OCI-LY7 (cell line): ENCODE measurements at regions not wholly inside any gene's neighbourhood (a gene's known extent, or its start where the extent isn't known, plus 50 kb on each side); places are given as distances from the start of the nearest gene placed in this dataset.

Source experiments
- BruUV-seq: library from RNA; stranded (reverse); fragments of 400-500 nt; replicated peaks from 2 replicates; lab custom pipeline; 2021; lab: Mats Ljungman, UMichigan
- CTCF ChIA-PET: fragments of 300-600 bp; sonication (Branson Sonifier 250); formaldehyde crosslinking; loops from one replicate; lab custom pipeline; 2022; ENCODE audit warnings: antibody characterized with exemption; ENCODE audit not compliant: unreplicated experiment; lab: Charles Lee
- POLR2A ChIA-PET: fragments of 300-600 bp; sonication (Branson Sonifier 250); formaldehyde crosslinking; loops from one replicate; lab custom pipeline; 2022; ENCODE audit warnings: antibody characterized with exemption; lab: Charles Lee
- DNase-seq: peaks from one replicate; pipeline ENCODE4 v3.0.0-alpha.2; 2015; ENCODE audit warnings: low spot score
- H2AFZ ChIP-seq: fragments of 200-600 bp; sonication (generic), shearing (Covaris generic); 2 replicates; pipeline ENCODE4 v1.6.1; 2014; ENCODE audit warnings: mild to moderate bottlenecking, antibody characterized with exemption, low read length, moderate library complexity
- H3K27ac ChIP-seq: fragments of 200-600 bp; sonication (generic); 2 replicates; pipeline ENCODE4 v1.5.1; 2014; ENCODE audit warnings: mixed run types, low read depth, mild to moderate bottlenecking, moderate library complexity, low read length, inconsistent platforms; ENCODE audit not compliant: poor library complexity, severe bottlenecking
- H3K36me3 ChIP-seq: fragments of 200-600 bp; sonication (generic); 2 replicates; pipeline ENCODE4 v1.6.1; 2014; ENCODE audit warnings: mild to moderate bottlenecking, antibody characterized with exemption, low read length, moderate library complexity, mixed read lengths; ENCODE audit not compliant: insufficient read depth
- H3K4me1 ChIP-seq: fragments of 200-600 bp; sonication (generic); 2 replicates; pipeline ENCODE4 v1.5.1; 2014; ENCODE audit warnings: mild to moderate bottlenecking, low read length; ENCODE audit not compliant: insufficient read depth, poor library complexity, severe bottlenecking
- H3K4me2 ChIP-seq: fragments of 200-600 bp; sonication (generic); 2 replicates; pipeline ENCODE4 v1.6.1; 2014; ENCODE audit warnings: mild to moderate bottlenecking, low read length
- H3K4me3 ChIP-seq: fragments of 200-600 bp; sonication (generic); 2 replicates; pipeline ENCODE4 v1.5.1; 2014; ENCODE audit warnings: mild to moderate bottlenecking, low read depth, low read length; ENCODE audit not compliant: poor library complexity, severe bottlenecking
- H3K79me2 ChIP-seq: fragments of 200-600 bp; sonication (generic); 2 replicates; pipeline ENCODE4 v1.6.1; 2016; ENCODE audit warnings: low read depth, mild to moderate bottlenecking, low read length, moderate library complexity, mixed read lengths; ENCODE audit not compliant: insufficient read depth
- H3K9me2 ChIP-seq: fragments of 200-600 bp; sonication (generic); 2 replicates; pipeline ENCODE4 v1.6.1; 2016; ENCODE audit warnings: mild to moderate bottlenecking, low read length, mixed read lengths; ENCODE audit not compliant: insufficient read depth
- H3K9me3 ChIP-seq: fragments of 200-600 bp; sonication (generic); 2 replicates; pipeline ENCODE4 v1.6.1; 2014; ENCODE audit warnings: mild to moderate bottlenecking, mixed run types, low read length, mixed read lengths
- H4K20me1 ChIP-seq: fragments of 200-600 bp; sonication (generic); 2 replicates; pipeline ENCODE4 v1.6.1; 2014; ENCODE audit warnings: mild to moderate bottlenecking, antibody characterized with exemption, low read length, moderate library complexity, mixed read lengths; ENCODE audit not compliant: insufficient read depth
- EZH2phosphoT487 ChIP-seq: fragments of 200-600 bp; sonication (generic); IDR thresholded peaks from 2 replicates; pipeline ENCODE4 v1.6.1; 2018; ENCODE audit warnings: low read depth, borderline replicate concordance, mild to moderate bottlenecking, mixed run types, antibody characterized with exemption, low read length, moderate library complexity, mixed read lengths
- intact Hi-C: fragments of 100-400 bp; cut with micrococcal nuclease; formaldehyde crosslinking; loops from one replicate; pipeline ENCODE4 v1.10.0; 2022; ENCODE audit not compliant: unreplicated experiment
- TF ChIP-seq, protein P1 (sequence below): fragments of 200-600 bp; sonication (generic); conservative IDR thresholded peaks from 2 replicates; pipeline ENCODE4 v1.5.1; 2014; ENCODE audit warnings: mild to moderate bottlenecking, antibody characterized with exemption, low read length, moderate library complexity, mixed read lengths

DNA sequence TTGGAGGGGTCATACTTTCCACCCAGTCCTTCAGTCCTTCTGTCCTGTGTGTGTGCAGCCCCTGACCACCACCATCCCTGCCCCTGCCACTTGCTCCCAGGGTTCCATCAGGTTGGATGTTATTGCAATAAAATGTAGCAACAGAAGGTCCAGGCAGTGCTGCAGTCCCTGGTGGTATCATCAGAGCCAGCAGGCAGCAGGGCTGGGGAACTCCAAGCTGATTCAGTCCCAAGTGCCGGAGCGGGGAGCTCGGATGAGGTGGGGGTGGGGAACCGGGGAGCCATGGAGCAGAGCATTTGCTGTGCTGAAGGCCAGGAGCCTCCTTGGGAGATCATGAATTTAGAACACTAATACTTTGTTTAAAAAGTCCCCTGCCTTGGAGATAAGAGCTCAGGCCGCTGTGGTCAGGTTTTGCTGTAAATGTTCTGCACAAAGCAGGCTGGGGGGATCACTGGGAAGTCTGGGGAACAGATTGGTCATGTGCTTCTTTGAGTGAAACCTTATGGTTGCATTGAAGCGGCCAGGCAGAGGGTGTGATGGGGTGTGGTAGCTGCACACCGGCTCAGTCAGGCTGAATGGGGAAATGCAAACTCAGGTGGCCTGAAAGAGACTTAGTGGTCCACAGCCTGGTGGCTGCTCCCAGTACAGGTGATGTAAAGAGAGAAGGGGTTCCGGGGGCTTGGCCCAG is 225.9 kb downstream of the SEC14L1 start:
- Histone ChIP-seq H3K4me2 (peak overlapping the region; percentile 0; the same call in 1 of the 2 replicates), H3K27ac (no peak overlapping the region), H3K36me3 (no peaks in the 10 kb centered on the region), H3K4me1 (peaks cover 40% of the 10 kb centered on the region), H3K9me3 (no peaks in the 10 kb centered on the region), H4K20me1 (no peaks in the 10 kb centered on the region), H3K79me2 (no peaks in the 10 kb centered on the region), H3K9me2 (no peaks in the 10 kb centered on the region), H2AFZ (no peak overlapping the region), H3K4me3 (no peak overlapping the region)
- intact Hi-C loops: no loop called here
- BruUV-seq: no TSS peak
- ChIA-PET POLR2A (no interaction called here), CTCF (interaction anchor here (0.8 kb wide), 1 partner anchor 101 kb away, joined by 3 read pairs; no protein-coding TSS in a partner anchor)
- TF ChIP-seq, protein P1, sequence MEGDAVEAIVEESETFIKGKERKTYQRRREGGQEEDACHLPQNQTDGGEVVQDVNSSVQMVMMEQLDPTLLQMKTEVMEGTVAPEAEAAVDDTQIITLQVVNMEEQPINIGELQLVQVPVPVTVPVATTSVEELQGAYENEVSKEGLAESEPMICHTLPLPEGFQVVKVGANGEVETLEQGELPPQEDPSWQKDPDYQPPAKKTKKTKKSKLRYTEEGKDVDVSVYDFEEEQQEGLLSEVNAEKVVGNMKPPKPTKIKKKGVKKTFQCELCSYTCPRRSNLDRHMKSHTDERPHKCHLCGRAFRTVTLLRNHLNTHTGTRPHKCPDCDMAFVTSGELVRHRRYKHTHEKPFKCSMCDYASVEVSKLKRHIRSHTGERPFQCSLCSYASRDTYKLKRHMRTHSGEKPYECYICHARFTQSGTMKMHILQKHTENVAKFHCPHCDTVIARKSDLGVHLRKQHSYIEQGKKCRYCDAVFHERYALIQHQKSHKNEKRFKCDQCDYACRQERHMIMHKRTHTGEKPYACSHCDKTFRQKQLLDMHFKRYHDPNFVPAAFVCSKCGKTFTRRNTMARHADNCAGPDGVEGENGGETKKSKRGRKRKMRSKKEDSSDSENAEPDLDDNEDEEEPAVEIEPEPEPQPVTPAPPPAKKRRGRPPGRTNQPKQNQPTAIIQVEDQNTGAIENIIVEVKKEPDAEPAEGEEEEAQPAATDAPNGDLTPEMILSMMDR: no peak
- TF ChIP-seq EZH2phosphoT487: no peak
- peak; percentile 48 for DNase-seq

DNA sequence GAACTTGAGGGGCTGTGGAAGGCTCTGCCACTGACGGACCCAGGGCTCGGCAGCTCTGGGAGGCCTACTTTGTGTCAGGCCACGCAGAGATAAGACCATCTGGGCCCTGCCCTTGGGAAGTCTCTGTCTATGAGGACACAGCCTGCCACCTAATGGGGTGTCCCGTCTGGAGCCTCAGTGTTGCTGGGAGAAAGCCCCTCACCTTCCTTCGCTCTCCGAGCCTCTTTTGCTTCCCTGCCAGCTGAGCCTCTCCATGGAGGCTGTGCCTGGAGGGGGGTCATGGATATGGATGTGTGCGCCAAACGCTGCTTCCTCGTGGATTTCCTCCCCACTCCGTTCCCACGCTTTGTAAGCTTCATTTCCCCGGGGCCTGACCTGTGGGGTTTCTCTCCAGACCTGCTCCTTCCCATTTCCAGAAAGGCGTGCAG is 228.8 kb downstream of the SEC14L1 start:
- Histone ChIP-seq H3K9me2 (no peaks in the 10 kb centered on the region), H3K36me3 (no peaks in the 10 kb centered on the region), H3K27ac (no peak overlapping the region), H3K9me3 (no peaks in the 10 kb centered on the region), H3K4me2 (no peak overlapping the region), H4K20me1 (no peaks in the 10 kb centered on the region), H2AFZ (no peak overlapping the region), H3K79me2 (no peaks in the 10 kb centered on the region), H3K4me3 (no peak overlapping the region), H3K4me1 (peaks cover 56% of the 10 kb centered on the region)
- ChIA-PET CTCF (interaction anchor here (1.0 kb wide), 1 partner anchor 31 kb away, joined by 3 read pairs; no protein-coding TSS in a partner anchor), POLR2A (no interaction called here)
- DNase-seq: no peak
- intact Hi-C loops: no loop called here
- TF ChIP-seq EZH2phosphoT487: no peak
- TF ChIP-seq, protein P1: no peak
- no TSS peak for BruUV-seq

DNA sequence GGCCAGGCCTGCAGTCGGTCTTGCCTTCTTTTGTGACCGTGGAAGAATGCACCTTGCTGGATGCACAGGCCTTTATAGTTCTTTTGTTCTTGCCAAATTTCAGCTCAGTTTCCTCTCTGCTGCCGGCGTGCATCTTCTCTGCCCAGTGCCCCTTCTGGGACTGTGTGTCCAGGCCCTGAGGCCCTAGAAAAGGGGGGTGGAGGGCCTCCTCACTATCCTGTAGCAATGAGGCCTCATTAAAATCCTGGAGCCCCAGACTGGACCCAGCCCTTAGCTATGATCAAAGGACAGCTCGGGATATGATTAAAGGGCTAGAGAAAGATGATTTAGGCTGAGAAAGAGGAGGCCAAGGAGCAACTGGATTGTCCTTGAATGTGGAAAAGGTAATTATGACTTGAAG is 229.8 kb downstream of the SEC14L1 start:
- H3K4me2 ChIP-seq: no peak overlapping the region
- no peak for TF ChIP-seq EZH2phosphoT487
- TF ChIP-seq, protein P1: no peak
- H4K20me1 ChIP-seq: no peaks in the 10 kb centered on the region
- no peak overlapping the region for H3K27ac ChIP-seq
- POLR2A ChIA-PET: no interaction called here
- no peaks in the 10 kb centered on the region for H3K9me3 ChIP-seq
- BruUV-seq: no TSS peak
- intact Hi-C loops: no loop called here
- no peaks in the 10 kb centered on the region for H3K79me2 ChIP-seq
- no peak overlapping the region for H3K4me3 ChIP-seq
- H3K9me2 ChIP-seq: no peaks in the 10 kb centered on the region
- CTCF ChIA-PET: no interaction called here
- H3K36me3 ChIP-seq: no peaks in the 10 kb centered on the region
- H2AFZ ChIP-seq: no peak overlapping the region
- DNase-seq: no peak
- H3K4me1 ChIP-seq: peaks cover 62% of the 10 kb centered on the region
